BE2C (cell line): ENCODE measurements at regions not wholly inside any gene's neighbourhood (a gene's known extent, or its start where the extent isn't known, plus 50 kb on each side); places are given as distances from the start of the nearest gene placed in this dataset.

Source experiments
- DNase-seq: peaks from one replicate; pipeline ENCODE4 v3.0.0-alpha.2; 2020
- H3K27me3 ChIP-seq: fragments of 250-450 bp; sonication (Bioruptor Pico); 2 replicates; pipeline ENCODE4 v1.5.1; 2020; ENCODE audit warnings: mild to moderate bottlenecking
- H3K36me3 ChIP-seq: fragments of 250-450 bp; sonication (Bioruptor Pico); 2 replicates; pipeline ENCODE4 v1.5.1; 2020; ENCODE audit warnings: mild to moderate bottlenecking
- H3K4me1 ChIP-seq: fragments of 250-450 bp; sonication (Bioruptor Pico); 2 replicates; pipeline ENCODE4 v1.5.1; 2020
- H3K4me3 ChIP-seq: 2 replicates; pipeline ENCODE4 v1.5.1; 2011; ENCODE audit warnings: low read depth, low read length
- H3K9me3 ChIP-seq: fragments of 250-450 bp; sonication (Bioruptor Pico); 2 replicates; pipeline ENCODE4 v1.5.1; 2020
- TF ChIP-seq, protein P1 (sequence below): IDR thresholded peaks from 2 replicates; pipeline ENCODE4 v1.5.1; 2012; ENCODE audit warnings: mild to moderate bottlenecking, low read depth, low read length

DNA sequence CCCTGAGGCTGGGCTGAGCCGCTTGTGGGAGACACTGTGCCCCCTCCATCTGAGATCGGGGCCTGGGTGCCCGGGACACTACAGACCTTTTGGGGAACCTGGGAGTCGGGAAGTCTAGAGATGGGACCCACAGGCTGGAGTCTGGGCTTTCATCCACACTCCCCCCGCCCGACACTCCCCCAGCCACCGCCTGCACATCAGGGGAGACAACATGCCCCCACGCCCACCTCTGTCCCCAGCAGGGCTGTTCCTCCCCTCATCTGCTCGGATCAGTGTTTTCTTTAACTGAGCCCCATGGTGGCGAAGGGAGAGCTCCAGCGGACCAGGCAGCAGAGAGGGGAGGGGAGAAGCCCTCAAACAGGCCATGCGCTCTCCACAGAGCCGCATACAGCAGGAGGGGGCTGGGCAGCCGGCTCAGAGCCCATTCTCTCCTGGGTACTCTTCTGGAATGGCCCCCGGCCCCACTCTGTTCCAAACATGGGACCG lies 174.7 kb downstream of the IGLL1 start:
- no peaks in the 10 kb centered on the region for H3K27me3 ChIP-seq
- no peaks in the 10 kb centered on the region for H3K4me1 ChIP-seq
- TF ChIP-seq, protein P1, sequence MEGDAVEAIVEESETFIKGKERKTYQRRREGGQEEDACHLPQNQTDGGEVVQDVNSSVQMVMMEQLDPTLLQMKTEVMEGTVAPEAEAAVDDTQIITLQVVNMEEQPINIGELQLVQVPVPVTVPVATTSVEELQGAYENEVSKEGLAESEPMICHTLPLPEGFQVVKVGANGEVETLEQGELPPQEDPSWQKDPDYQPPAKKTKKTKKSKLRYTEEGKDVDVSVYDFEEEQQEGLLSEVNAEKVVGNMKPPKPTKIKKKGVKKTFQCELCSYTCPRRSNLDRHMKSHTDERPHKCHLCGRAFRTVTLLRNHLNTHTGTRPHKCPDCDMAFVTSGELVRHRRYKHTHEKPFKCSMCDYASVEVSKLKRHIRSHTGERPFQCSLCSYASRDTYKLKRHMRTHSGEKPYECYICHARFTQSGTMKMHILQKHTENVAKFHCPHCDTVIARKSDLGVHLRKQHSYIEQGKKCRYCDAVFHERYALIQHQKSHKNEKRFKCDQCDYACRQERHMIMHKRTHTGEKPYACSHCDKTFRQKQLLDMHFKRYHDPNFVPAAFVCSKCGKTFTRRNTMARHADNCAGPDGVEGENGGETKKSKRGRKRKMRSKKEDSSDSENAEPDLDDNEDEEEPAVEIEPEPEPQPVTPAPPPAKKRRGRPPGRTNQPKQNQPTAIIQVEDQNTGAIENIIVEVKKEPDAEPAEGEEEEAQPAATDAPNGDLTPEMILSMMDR, result no peak
- no peak overlapping the region for H3K4me3 ChIP-seq
- DNase-seq, result no peak
- H3K9me3 ChIP-seq, result no peaks in the 10 kb centered on the region
- no peaks in the 10 kb centered on the region for H3K36me3 ChIP-seq

DNA sequence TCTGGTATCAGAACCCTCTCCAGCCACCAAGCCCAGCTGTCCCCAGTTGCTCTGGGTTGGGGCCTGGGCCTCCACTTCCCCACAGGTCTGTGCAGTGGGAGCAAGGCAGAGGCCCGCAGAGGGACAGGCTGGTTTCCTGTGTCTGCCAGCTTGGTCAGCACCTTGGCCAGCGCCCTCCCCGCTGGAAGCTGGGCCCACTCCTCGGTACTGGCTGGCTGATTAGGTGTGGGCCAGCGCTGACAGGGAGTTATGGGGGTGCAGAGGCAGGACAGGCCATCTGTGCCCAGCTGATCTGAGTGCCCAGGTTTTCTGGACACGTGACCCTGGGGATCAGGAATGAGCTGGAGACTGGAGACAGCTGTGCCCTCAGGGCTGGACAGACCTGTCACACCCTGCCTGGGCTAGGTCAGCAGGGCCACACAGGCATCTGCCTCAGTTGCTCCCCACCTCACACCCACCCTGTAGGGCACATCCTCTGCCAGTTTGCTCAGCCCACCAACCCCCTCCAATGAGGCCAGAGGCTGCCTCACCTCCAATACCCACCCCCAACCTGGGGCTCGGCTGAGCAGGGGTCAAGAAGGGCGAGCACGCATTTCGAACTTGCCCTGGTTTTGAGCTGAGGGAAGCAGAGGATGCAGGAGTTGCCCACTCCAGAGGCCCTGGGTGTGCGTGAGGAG lies 175.3 kb downstream of the IGLL1 start:
- Histone ChIP-seq H3K4me3 (no peak overlapping the region), H3K27me3 (no peaks in the 10 kb centered on the region), H3K36me3 (no peaks in the 10 kb centered on the region), H3K4me1 (peaks cover 1% of the 10 kb centered on the region; the same call in 1 of the 2 replicates), H3K9me3 (no peaks in the 10 kb centered on the region)
- no peak for DNase-seq
- TF ChIP-seq, protein P1, result no peak

DNA sequence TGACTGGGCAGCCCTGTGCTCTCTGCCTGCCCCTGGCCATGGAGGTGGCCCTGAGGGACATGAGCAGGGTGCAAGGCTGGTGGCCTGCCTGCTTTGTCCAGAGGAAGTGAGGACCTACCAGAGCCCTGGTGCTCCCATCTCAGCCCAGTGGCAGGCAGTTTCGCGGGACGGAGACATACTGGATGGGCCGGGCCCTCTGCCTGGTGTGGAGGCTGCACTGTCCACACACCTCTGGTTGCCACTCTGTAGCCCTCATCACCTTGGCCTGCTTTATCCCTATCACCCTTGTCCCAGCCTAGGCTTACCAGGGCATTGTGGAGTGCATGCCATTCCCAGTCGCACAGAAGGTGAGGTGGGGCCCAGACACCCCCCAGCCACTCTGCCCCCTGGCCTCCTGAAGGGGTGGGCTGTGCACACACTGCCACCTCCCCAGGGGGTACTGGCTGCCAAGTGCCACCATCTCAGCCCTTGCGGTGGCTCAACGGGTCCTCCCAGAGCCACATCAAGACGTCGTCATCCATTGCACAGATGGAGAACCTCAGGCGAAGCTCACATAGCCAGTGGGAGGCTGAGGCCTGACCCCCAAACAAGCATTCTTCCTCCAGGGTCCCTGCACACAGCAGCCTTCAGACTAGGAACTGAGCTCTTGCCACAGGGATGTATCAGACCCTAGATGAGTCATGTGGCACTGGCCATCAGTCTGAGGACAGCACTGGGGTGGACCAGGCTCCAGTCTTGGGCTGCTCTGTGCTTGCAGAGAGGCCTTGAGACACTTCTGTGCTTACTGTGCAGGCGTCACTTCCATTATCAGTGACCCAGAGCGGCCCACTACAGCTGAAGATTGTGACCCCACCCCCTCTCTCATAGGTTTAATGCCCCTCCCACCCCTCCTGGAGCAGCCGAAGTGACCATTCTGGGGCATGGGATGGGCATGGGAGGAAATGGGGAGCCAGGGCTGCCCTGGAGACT lies 176.1 kb downstream of the IGLL1 start:
- no peaks in the 10 kb centered on the region for H3K9me3 ChIP-seq
- no peaks in the 10 kb centered on the region for H3K36me3 ChIP-seq
- no peak for DNase-seq
- no peak overlapping the region for H3K4me3 ChIP-seq
- H3K27me3 ChIP-seq, result no peaks in the 10 kb centered on the region
- peaks cover 3% of the 10 kb centered on the region; the same call in 1 of the 2 replicates for H3K4me1 ChIP-seq
- TF ChIP-seq, protein P1, result no peak

DNA sequence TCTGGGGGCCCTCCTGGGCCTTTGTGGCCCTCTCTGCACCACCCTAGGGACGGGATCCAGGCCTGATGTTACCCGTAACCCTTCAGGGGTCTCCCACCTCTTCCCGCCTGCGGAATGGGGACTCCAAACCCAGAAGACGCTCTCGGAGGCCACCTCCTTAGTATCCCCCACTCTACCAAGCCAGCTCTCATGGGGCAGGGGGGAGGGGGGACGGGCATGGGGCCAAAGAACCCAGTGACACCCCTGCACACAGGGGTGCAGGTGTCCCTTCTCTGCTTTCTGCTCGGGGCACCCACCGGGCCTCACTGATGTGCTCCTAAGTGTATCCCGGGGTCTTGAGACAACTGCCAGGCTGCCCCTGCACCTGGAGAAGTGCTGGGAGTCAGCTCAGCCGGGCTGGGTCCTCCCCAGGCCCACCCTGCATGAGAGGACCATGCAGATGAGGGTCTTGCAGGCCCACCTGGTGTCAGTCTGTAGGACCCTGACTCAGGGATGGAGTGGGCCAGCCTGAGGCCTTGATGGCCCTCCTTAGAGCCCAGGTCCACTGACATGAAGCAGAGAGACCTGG lies 176.9 kb downstream of the IGLL1 start:
- H3K4me1 ChIP-seq, result peaks cover 3% of the 10 kb centered on the region; the same call in 1 of the 2 replicates
- TF ChIP-seq, protein P1, result no peak
- no peaks in the 10 kb centered on the region for H3K36me3 ChIP-seq
- no peak for DNase-seq
- no peaks in the 10 kb centered on the region for H3K9me3 ChIP-seq
- H3K4me3 ChIP-seq, result no peak overlapping the region
- H3K27me3 ChIP-seq, result no peaks in the 10 kb centered on the region

GRCh38 chr22:23402275-23403151 lies 177.6 kb downstream of the IGLL1 start:
- no peaks in the 10 kb centered on the region for H3K27me3 ChIP-seq
- TF ChIP-seq, protein P1, result peak; percentile 52
- H3K9me3 ChIP-seq, result no peaks in the 10 kb centered on the region
- DNase-seq, result peak; percentile 76
- H3K36me3 ChIP-seq, result no peaks in the 10 kb centered on the region
- peaks cover 3% of the 10 kb centered on the region; the same call in 1 of the 2 replicates for H3K4me1 ChIP-seq
- no peak overlapping the region for H3K4me3 ChIP-seq
